Mesendoderm (in vitro differentiated cells): ENCODE measurements at regions not wholly inside any gene's neighbourhood (a gene's known extent, or its start where the extent isn't known, plus 50 kb on each side); places are given as distances from the start of the nearest gene placed in this dataset.

ENCODE experiments used
- DNase-seq: peaks from one replicate; pipeline ENCODE4 v3.0.0; 2013
- H2AK5ac ChIP-seq: 2 replicates; pipeline ENCODE4 v1.6.1; 2013; ENCODE audit warnings: low read length, inconsistent platforms
- H2BK120ac ChIP-seq: 2 replicates; pipeline ENCODE4 v1.6.1; 2013; ENCODE audit warnings: low read depth, mild to moderate bottlenecking, low read length, moderate library complexity, mixed read lengths
- H2BK15ac ChIP-seq: replicated peaks from 2 replicates; pipeline ENCODE4 v1.6.1; 2013; ENCODE audit warnings: low read depth, mild to moderate bottlenecking, moderate library complexity
- H2BK5ac ChIP-seq: 2 replicates; pipeline ENCODE4 v1.6.1; 2013; ENCODE audit warnings: low read length, inconsistent platforms
- H3K18ac ChIP-seq: 2 replicates; pipeline ENCODE4 v1.6.1; 2013; ENCODE audit warnings: mild to moderate bottlenecking, low read length, mixed read lengths
- H3K23ac ChIP-seq: one replicate; pipeline ENCODE4 v1.6.1; 2013; ENCODE audit warnings: low read length
- H3K27ac ChIP-seq: 2 replicates; pipeline ENCODE4 v1.5.1; 2013; ENCODE audit warnings: low read depth, mild to moderate bottlenecking, inconsistent platforms, low read length, moderate library complexity
- H3K27me3 ChIP-seq: 2 replicates; pipeline ENCODE4 v1.6.1; 2013; ENCODE audit warnings: low read length, control low read depth, mild to moderate bottlenecking, inconsistent platforms; ENCODE audit not compliant: insufficient read depth, poor library complexity
- H3K36me3 ChIP-seq: 2 replicates; pipeline ENCODE4 v1.6.1; 2013; ENCODE audit warnings: low read length, inconsistent platforms; ENCODE audit not compliant: control insufficient read depth, insufficient read depth
- H3K4ac ChIP-seq: one replicate; pipeline ENCODE4 v1.6.1; 2013; ENCODE audit warnings: low read depth, mild to moderate bottlenecking, low read length, moderate library complexity
- H3K4me1 ChIP-seq: 2 replicates; pipeline ENCODE4 v1.6.1; 2013; ENCODE audit warnings: low read depth, low read length, inconsistent platforms; ENCODE audit not compliant: control insufficient read depth
- H3K4me2 ChIP-seq: 2 replicates; pipeline ENCODE4 v1.6.1; 2013; ENCODE audit warnings: low read length
- H3K4me3 ChIP-seq: 2 replicates; pipeline ENCODE4 v1.5.1; 2013; ENCODE audit warnings: mild to moderate bottlenecking, low read length
- H3K56ac ChIP-seq: one replicate; pipeline ENCODE4 v1.6.1; 2013; ENCODE audit warnings: low read length
- H3K79me1 ChIP-seq: 2 replicates; pipeline ENCODE4 v1.6.1; 2013; ENCODE audit warnings: low read length, inconsistent platforms
- H3K79me2 ChIP-seq: 2 replicates; pipeline ENCODE4 v1.6.1; 2013; ENCODE audit warnings: mild to moderate bottlenecking, low read length; ENCODE audit not compliant: control insufficient read depth, insufficient read depth
- H3K9ac ChIP-seq: 2 replicates; pipeline ENCODE4 v1.6.1; 2013; ENCODE audit warnings: low read length, inconsistent platforms
- H4K5ac ChIP-seq: one replicate; pipeline ENCODE4 v1.6.1; 2013; ENCODE audit warnings: low read length
- H4K8ac ChIP-seq: one replicate; pipeline ENCODE4 v1.6.1; 2013; ENCODE audit warnings: low read depth, mild to moderate bottlenecking, control low read depth, low read length, moderate library complexity
- WGBS: extraction: QIAGEN DNeasy Blood & Tissue Kit; methylation state at CpG from one replicate; pipeline ENCODE4 v1.1.7; 2013; ENCODE audit warnings: low lambda C conversion rate, missing lambda C conversion rate; ENCODE audit not compliant: insufficient coverage; ENCODE audit errors: extremely low coverage; 5-methylcytosine and 5-hydroxymethylcytosine counted together

GRCh38 chr3:102733791-102734563, 299.2 kb downstream of the ZPLD1 start:
- H2AK5ac ChIP-seq, result no peak overlapping the region
- H3K79me2 ChIP-seq, result no peaks in the 10 kb centered on the region
- no peak overlapping the region for H3K18ac ChIP-seq
- H3K23ac ChIP-seq, result no peak overlapping the region
- H3K27me3 ChIP-seq, result no peaks in the 10 kb centered on the region
- H4K5ac ChIP-seq, result no peak overlapping the region
- no peak overlapping the region for H2BK15ac ChIP-seq
- WGBS, result no CpG with 5 or more reads among the region's 5 CpGs
- no peak overlapping the region for H3K9ac ChIP-seq
- no peak overlapping the region for H4K8ac ChIP-seq
- H3K4me2 ChIP-seq, result no peak overlapping the region
- no peaks in the 10 kb centered on the region for H3K79me1 ChIP-seq
- no peaks in the 10 kb centered on the region for H3K36me3 ChIP-seq
- no peak overlapping the region for H3K56ac ChIP-seq
- no peaks in the 10 kb centered on the region for H3K4me1 ChIP-seq
- H2BK5ac ChIP-seq, result no peak overlapping the region
- H3K4ac ChIP-seq, result no peak overlapping the region
- no peak overlapping the region for H3K4me3 ChIP-seq
- DNase-seq, result peak; percentile 51
- no peak overlapping the region for H2BK120ac ChIP-seq
- no peak overlapping the region for H3K27ac ChIP-seq

- no peaks in the 10 kb centered on the region for H3K79me2 ChIP-seq
- no CpG with 5 or more reads among the region's 1 CpG for WGBS
Measured at GRCh38 chr3:102735311-102735710, 300.5 kb downstream of the ZPLD1 start.

GRCh38 chr3:102736288-102736974, 301.6 kb downstream of the ZPLD1 start:
- Histone ChIP-seq H2BK15ac (no peak overlapping the region), H3K56ac (no peak overlapping the region), H2BK120ac (no peak overlapping the region), H3K27me3 (no peaks in the 10 kb centered on the region), H4K5ac (no peak overlapping the region), H3K27ac (no peak overlapping the region), H2BK5ac (no peak overlapping the region), H2AK5ac (no peak overlapping the region), H3K4me1 (no peaks in the 10 kb centered on the region), H3K4me2 (no peak overlapping the region), H3K4ac (no peak overlapping the region), H3K36me3 (no peaks in the 10 kb centered on the region), H3K4me3 (no peak overlapping the region), H3K23ac (no peak overlapping the region), H3K79me1 (no peaks in the 10 kb centered on the region), H4K8ac (no peak overlapping the region), H3K79me2 (no peaks in the 10 kb centered on the region), H3K9ac (no peak overlapping the region), H3K18ac (no peak overlapping the region)
- WGBS, result no CpG with 5 or more reads among the region's 8 CpGs
- no peak for DNase-seq

More at GRCh38 chr3:102735311-102735710, 300.5 kb downstream of the ZPLD1 start:
- Histone ChIP-seq H3K27me3 (no peaks in the 10 kb centered on the region), H3K27ac (no peak overlapping the region), H3K4me3 (no peak overlapping the region), H3K4me1 (no peaks in the 10 kb centered on the region), H3K79me1 (no peaks in the 10 kb centered on the region), H3K56ac (no peak overlapping the region), H2BK5ac (no peak overlapping the region), H3K4me2 (no peak overlapping the region), H3K23ac (no peak overlapping the region), H3K9ac (no peak overlapping the region), H3K4ac (no peak overlapping the region), H2AK5ac (no peak overlapping the region), H3K36me3 (no peaks in the 10 kb centered on the region), H2BK120ac (no peak overlapping the region), H4K8ac (no peak overlapping the region), H2BK15ac (no peak overlapping the region), H3K18ac (no peak overlapping the region), H4K5ac (no peak overlapping the region)
- no peak for DNase-seq

- no peak overlapping the region for H3K27ac ChIP-seq
- no CpG with 5 or more reads among the region's 2 CpGs for WGBS
- no peak overlapping the region for H2BK5ac ChIP-seq
- no peaks in the 10 kb centered on the region for H3K4me1 ChIP-seq
- no peak overlapping the region for H3K9ac ChIP-seq
- H3K79me1 ChIP-seq, result no peaks in the 10 kb centered on the region
- no peak overlapping the region for H2AK5ac ChIP-seq
- H3K4ac ChIP-seq, result no peak overlapping the region
- H3K56ac ChIP-seq, result no peak overlapping the region
- H2BK120ac ChIP-seq, result no peak overlapping the region
- no peaks in the 10 kb centered on the region for H3K27me3 ChIP-seq
- H3K4me3 ChIP-seq, result no peak overlapping the region
- H2BK15ac ChIP-seq, result no peak overlapping the region
- H3K36me3 ChIP-seq, result no peaks in the 10 kb centered on the region
- H3K18ac ChIP-seq, result no peak overlapping the region
- no peak overlapping the region for H4K8ac ChIP-seq
- H3K23ac ChIP-seq, result no peak overlapping the region
- H3K4me2 ChIP-seq, result no peak overlapping the region
- H3K79me2 ChIP-seq, result no peaks in the 10 kb centered on the region
- no peak overlapping the region for H4K5ac ChIP-seq
- DNase-seq, result no peak
Measured at GRCh38 chr3:102736975-102737304, 302.1 kb downstream of the ZPLD1 start.

GRCh38 chr3:102737353-102737752, 302.5 kb downstream of the ZPLD1 start:
- Histone ChIP-seq H3K18ac (no peak overlapping the region), H2BK5ac (no peak overlapping the region), H3K9ac (no peak overlapping the region), H3K4me1 (no peaks in the 10 kb centered on the region), H3K27me3 (no peaks in the 10 kb centered on the region), H2BK15ac (no peak overlapping the region), H3K23ac (no peak overlapping the region), H3K4ac (no peak overlapping the region), H4K8ac (no peak overlapping the region), H3K79me2 (no peaks in the 10 kb centered on the region), H3K4me2 (no peak overlapping the region), H4K5ac (no peak overlapping the region), H3K56ac (no peak overlapping the region), H3K79me1 (no peaks in the 10 kb centered on the region), H3K27ac (no peak overlapping the region), H2BK120ac (no peak overlapping the region), H3K4me3 (no peak overlapping the region), H2AK5ac (no peak overlapping the region), H3K36me3 (no peaks in the 10 kb centered on the region)
- WGBS, result no CpG with 5 or more reads among the region's 3 CpGs
- peak; percentile 27 for DNase-seq
